ENCODE measurements at regions not wholly inside any gene's neighbourhood (a gene's known extent, or its start where the extent isn't known, plus 50 kb on each side); places are given as distances from the start of the nearest gene placed in this dataset.

GRCh38 chr6:14031516-14031915 is 86.1 kb upstream of the CD83 start:
- TF ChIP-seq CTCF (IDR thresholded peaks at IDR 0.05; ENCODE audit: low read depth, low read length): no peak
- no peaks in the 10 kb centered on the region for H3K9me3 ChIP-seq
- DNase-seq: no peak
- H3K4me1 ChIP-seq: no peaks in the 10 kb centered on the region
- H3K27me3 ChIP-seq: no peaks in the 10 kb centered on the region
- no peaks in the 10 kb centered on the region for H3K36me3 ChIP-seq
- H3K4me3 ChIP-seq (ENCODE audit: low read depth, low read length): no peak overlapping the region

GRCh38 chr6:14035071-14035847 is 82.3 kb upstream of the CD83 start:
- H3K9me3 ChIP-seq: no peaks in the 10 kb centered on the region
- no peak for TF ChIP-seq CTCF (IDR thresholded peaks at IDR 0.05; ENCODE audit: low read depth, low read length)
- no peak for DNase-seq
- H3K4me3 ChIP-seq (ENCODE audit: low read depth, low read length): no peak overlapping the region
- H3K4me1 ChIP-seq: no peaks in the 10 kb centered on the region; the same call in 1 of the 2 replicates
- no peaks in the 10 kb centered on the region for H3K27me3 ChIP-seq
- no peaks in the 10 kb centered on the region for H3K36me3 ChIP-seq

- TF ChIP-seq CTCF (IDR thresholded peaks at IDR 0.05; ENCODE audit: low read depth, low read length): no peak
- H3K4me3 ChIP-seq (ENCODE audit: low read depth, low read length): no peak overlapping the region
- no peaks in the 10 kb centered on the region for H3K9me3 ChIP-seq
- no peaks in the 10 kb centered on the region for H3K36me3 ChIP-seq
- no peaks in the 10 kb centered on the region; the same call in 1 of the 2 replicates for H3K4me1 ChIP-seq
- H3K27me3 ChIP-seq: no peaks in the 10 kb centered on the region
- no peak for DNase-seq
Measured at GRCh38 chr6:14035874-14036273, 81.7 kb upstream of the CD83 start.

- Histone ChIP-seq H3K36me3 (no peaks in the 10 kb centered on the region), H3K9me3 (no peaks in the 10 kb centered on the region), H3K4me3 (ENCODE audit: low read depth, low read length) (no peak overlapping the region), H3K27me3 (no peaks in the 10 kb centered on the region), H3K4me1 (no peaks in the 10 kb centered on the region; the same call in 1 of the 2 replicates)
- DNase-seq: no peak
- no peak for TF ChIP-seq CTCF (IDR thresholded peaks at IDR 0.05; ENCODE audit: low read depth, low read length)
Measured at GRCh38 chr6:14036911-14037310, 80.7 kb upstream of the CD83 start.

- Histone ChIP-seq H3K27me3 (no peaks in the 10 kb centered on the region), H3K4me1 (no peaks in the 10 kb centered on the region; the same call in 1 of the 2 replicates), H3K9me3 (no peaks in the 10 kb centered on the region), H3K36me3 (no peaks in the 10 kb centered on the region), H3K4me3 (ENCODE audit: low read depth, low read length) (no peak overlapping the region)
- DNase-seq: no peak
- no peak for TF ChIP-seq CTCF (IDR thresholded peaks at IDR 0.05; ENCODE audit: low read depth, low read length)
Measured at GRCh38 chr6:14037402-14038277, 79.9 kb upstream of the CD83 start.

All from BE2C (cell line).